Testis (tissue), 2 donors: ENCODE measurements at regions not wholly inside any gene's neighbourhood (a gene's known extent, or its start where the extent isn't known, plus 50 kb on each side); places are given as distances from the start of the nearest gene placed in this dataset.
"Not testable (repeated sequence)": the region's sequence is repeated elsewhere in the genome, so short reads cannot be mapped to it uniquely, and the experiment has no call there.

ENCODE experiments used
- DNase-seq: peaks from one replicate; pipeline ENCODE4 v3.0.0-alpha.2; 2019
- H3K27ac ChIP-seq, 2 donors: fragments of 200-600 bp; sonication (generic); one replicate each; pipeline ENCODE4 v1.5.1; 2019
- H3K27me3 ChIP-seq: fragments of 200-600 bp; sonication (generic); one replicate; pipeline ENCODE4 v1.5.1; 2019
- H3K36me3 ChIP-seq: fragments of 200-600 bp; sonication (generic); one replicate; pipeline ENCODE4 v1.5.1; 2017; ENCODE audit warnings: low read depth; ENCODE audit errors: missing control alignments
- H3K4me1 ChIP-seq: fragments of 200-600 bp; sonication (generic); one replicate; pipeline ENCODE4 v1.5.1; 2019
- H3K4me3 ChIP-seq, 2 donors: fragments of 200-600 bp; sonication (generic); one replicate each; pipeline ENCODE4 v1.5.1; 2017 to 2019
- H3K9me3 ChIP-seq: fragments of 200-600 bp; sonication (generic); one replicate; pipeline ENCODE4 v1.5.1; 2017
- POLR2A ChIP-seq: fragments of 450-650 bp; IDR thresholded peaks from one replicate; pipeline ENCODE4 v1.6.1; 2017; ENCODE audit warnings: antibody characterized with exemption, mild to moderate bottlenecking, moderate library complexity
- WGBS, 2 donors: methylation state at CpG; one replicate each; pipeline ENCODE4 v1.1.5; 2018; 5-methylcytosine and 5-hydroxymethylcytosine counted together
- intact Hi-C: fragments of 100-400 bp; cut with DNase I; formaldehyde crosslinking; loops from one replicate; pipeline ENCODE4 v1.15.1; 2023; ENCODE audit warnings: low total_unique reads
- TF ChIP-seq, protein P1 (sequence below), 3 experiments: fragments of 450-650 bp in 2 of 3; fragments of 200-600 bp in 1 of 3; sonication (generic) in 1 of 3; IDR thresholded peaks; one replicate each; pipeline ENCODE4 v1.5.1; 2016 to 2019; ENCODE audit warnings: antibody characterized with exemption in 3 of 3, mild to moderate bottlenecking in 2 of 3, moderate library complexity in 1 of 3

DNA sequence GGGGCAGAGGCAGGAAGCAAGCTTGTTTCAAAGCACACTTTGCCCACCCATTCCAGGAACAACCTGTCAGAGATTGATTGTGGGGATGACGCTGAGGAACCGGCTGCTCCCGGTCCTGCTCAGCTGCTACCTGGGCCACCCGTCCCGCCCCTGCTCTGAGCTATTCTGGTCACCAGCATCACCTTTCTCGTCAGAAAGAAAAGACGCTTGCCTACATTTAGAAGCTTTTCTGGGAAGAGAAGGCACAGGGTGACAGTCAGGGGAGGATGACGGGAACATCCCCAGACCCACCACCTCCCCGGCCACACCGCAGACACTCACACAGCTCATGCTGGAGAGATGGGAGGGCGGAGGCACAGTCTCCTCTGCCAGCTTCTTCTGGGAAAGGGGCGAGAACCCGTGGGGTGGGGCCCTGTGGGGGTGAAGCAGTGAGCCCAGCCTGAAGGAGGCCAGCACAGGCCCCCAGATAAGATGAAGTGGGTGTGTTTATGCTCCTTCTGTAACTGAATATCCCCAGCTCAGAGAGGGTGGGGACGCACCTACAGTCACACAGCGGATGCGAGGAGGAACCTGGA is 81.8 kb downstream of the CPZ start:
- Histone ChIP-seq H3K36me3 (no peaks in the 10 kb centered on the region), H3K4me1 (no peaks in the 10 kb centered on the region), H3K9me3 (no peaks in the 10 kb centered on the region), H3K4me3 (no peak overlapping the region), H3K27me3 (no peaks in the 10 kb centered on the region), H3K27ac (no peak overlapping the region)
- WGBS, 2 donors = 84 to 88% methylated on average over 16 of the region's 16 CpGs
- no peak for TF ChIP-seq POLR2A
- TF ChIP-seq, protein P1, sequence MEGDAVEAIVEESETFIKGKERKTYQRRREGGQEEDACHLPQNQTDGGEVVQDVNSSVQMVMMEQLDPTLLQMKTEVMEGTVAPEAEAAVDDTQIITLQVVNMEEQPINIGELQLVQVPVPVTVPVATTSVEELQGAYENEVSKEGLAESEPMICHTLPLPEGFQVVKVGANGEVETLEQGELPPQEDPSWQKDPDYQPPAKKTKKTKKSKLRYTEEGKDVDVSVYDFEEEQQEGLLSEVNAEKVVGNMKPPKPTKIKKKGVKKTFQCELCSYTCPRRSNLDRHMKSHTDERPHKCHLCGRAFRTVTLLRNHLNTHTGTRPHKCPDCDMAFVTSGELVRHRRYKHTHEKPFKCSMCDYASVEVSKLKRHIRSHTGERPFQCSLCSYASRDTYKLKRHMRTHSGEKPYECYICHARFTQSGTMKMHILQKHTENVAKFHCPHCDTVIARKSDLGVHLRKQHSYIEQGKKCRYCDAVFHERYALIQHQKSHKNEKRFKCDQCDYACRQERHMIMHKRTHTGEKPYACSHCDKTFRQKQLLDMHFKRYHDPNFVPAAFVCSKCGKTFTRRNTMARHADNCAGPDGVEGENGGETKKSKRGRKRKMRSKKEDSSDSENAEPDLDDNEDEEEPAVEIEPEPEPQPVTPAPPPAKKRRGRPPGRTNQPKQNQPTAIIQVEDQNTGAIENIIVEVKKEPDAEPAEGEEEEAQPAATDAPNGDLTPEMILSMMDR (IDR thresholded peaks at IDR 0.05) = no peak
- intact Hi-C loops = no loop called here
- no peak for DNase-seq

DNA sequence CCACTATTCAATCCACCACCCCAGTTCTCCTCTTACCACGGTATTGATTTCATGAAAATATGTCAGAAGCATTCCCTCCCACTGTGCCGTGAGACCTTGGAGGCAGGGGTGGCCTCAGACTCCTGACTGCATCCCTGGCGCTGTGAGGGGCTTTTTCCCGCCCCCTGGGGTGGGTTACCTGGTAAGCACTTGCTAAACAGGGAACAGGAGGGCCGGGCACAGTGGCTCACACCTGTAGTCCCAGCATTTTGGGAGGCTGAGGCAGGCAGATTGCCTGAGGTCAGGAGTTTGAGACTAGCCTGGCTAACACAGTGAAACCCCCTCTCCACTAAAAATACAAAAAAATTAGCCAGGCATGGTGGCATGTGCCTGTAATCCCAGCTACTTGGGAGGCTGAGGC is 80.5 kb downstream of the CPZ start:
- H3K4me1 ChIP-seq, H3K9me3 ChIP-seq, DNase-seq, H3K36me3 ChIP-seq, H3K4me3 ChIP-seq, H3K27me3 ChIP-seq, intact Hi-C loops, H3K27ac ChIP-seq: not testable (repeated sequence)
- WGBS, 2 donors = 72 to 77% methylated on average over 5 of the region's 5 CpGs

DNA sequence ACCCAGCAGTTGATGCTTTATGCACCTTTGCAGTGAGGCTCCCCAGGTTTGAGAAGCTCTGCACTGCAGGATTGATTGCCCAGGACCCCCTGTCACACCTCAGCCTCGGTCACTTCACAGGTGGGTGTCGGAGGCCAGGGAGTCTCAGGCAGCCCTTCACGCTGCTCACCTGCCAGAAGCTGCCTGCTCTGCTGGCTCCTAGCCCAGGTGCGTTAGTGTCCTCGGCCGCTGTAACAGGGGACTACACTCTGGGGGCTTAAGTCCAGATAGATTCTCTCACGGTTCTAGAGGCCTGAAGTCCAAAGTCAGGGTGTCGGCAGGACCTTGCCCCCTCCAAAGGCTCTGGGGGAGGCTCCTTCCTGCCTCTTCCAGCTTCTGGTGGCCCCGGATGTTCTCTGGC is 79.9 kb downstream of the CPZ start:
- H3K4me1 ChIP-seq = no peaks in the 10 kb centered on the region
- WGBS, 2 donors = 63 to 74% methylated on average over 3 to 9 of the region's 9 CpGs
- H3K4me3 ChIP-seq = no peak overlapping the region
- DNase-seq = no peak
- TF ChIP-seq, protein P1 (IDR thresholded peaks at IDR 0.05) = no peak
- H3K27ac ChIP-seq = no peak overlapping the region
- H3K9me3 ChIP-seq = no peaks in the 10 kb centered on the region
- intact Hi-C loops = no loop called here
- no peaks in the 10 kb centered on the region for H3K27me3 ChIP-seq
- no peaks in the 10 kb centered on the region for H3K36me3 ChIP-seq

DNA sequence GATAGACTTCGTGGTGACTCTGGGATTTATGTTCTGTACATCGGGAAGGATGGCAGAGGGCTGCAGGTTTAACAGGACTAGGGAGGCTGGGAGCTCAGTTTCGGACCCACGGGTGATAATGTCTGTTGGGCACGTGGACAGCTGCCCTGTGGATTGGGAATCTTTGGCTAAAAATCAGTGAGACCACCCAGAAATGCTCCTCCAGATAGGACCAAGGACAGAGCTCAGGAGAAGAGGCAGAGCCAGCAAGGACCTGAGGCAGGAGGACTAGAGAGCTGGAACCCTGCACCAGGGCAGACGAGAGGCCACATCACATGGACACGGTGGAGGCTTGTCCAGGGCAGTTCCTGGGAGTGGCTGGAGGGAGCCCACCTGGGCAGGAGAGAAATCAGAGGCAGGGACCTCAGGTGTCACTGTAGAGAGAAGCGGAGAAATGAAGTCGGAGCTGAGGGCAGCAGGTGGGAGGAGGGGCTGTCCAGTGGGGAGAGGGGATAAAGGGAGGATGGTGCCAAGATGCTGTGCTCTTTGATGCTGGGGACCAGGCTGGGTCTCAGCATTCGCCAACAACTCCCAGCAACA is 79.2 kb downstream of the CPZ start:
- Histone ChIP-seq H3K27me3 (no peaks in the 10 kb centered on the region), H3K36me3 (no peaks in the 10 kb centered on the region), H3K4me1 (no peaks in the 10 kb centered on the region), H3K9me3 (no peaks in the 10 kb centered on the region), H3K27ac (no peak overlapping the region), H3K4me3 (no peak overlapping the region)
- 63 to 78% methylated on average over 10 of the region's 10 CpGs for WGBS, 2 donors
- no peak for TF ChIP-seq POLR2A
- TF ChIP-seq, protein P1 (IDR thresholded peaks at IDR 0.05) = no peak
- no peak for DNase-seq
- intact Hi-C loops = no loop called here
